NCI-H2107 treated with DMSO at 0.1 percent for 48 hours (cell line): ENCODE measurements at regions not wholly inside any gene's neighbourhood (a gene's known extent, or its start where the extent isn't known, plus 50 kb on each side); places are given as distances from the start of the nearest gene placed in this dataset.
A peak's percentile ranks its signal among the peaks of the same experiment; 100 is the strongest.

Experiments used
- DNase-seq: peaks from one replicate; lab custom pipeline; 2025; ENCODE audit not compliant: unreplicated experiment; lab: John Stamatoyannopoulos, UW

- DNase-seq, result no peak
These were observed 97.2 kb upstream of the IGSF21 start for GRCh38 chr1:18010408-18010807.

- DNase-seq, result no peak
These were observed 96.7 kb upstream of the IGSF21 start for GRCh38 chr1:18010945-18011344.

- no peak for DNase-seq
These were observed 95.9 kb upstream of the IGSF21 start for GRCh38 chr1:18011703-18012102.

- DNase-seq, result no peak
These were observed 94.9 kb upstream of the IGSF21 start for GRCh38 chr1:18012686-18013085.

GRCh38 chr1:18013216-18013615 is 94.4 kb upstream of the IGSF21 start:
- no peak for DNase-seq

GRCh38 chr1:18015719-18016118 is 91.9 kb upstream of the IGSF21 start:
- no peak for DNase-seq

- peak; percentile 89 for DNase-seq
These were observed 89.2 kb upstream of the IGSF21 start for GRCh38 chr1:18018366-18018765.

GRCh38 chr1:18020021-18020817 is 87.4 kb upstream of the IGSF21 start:
- no peak for DNase-seq

GRCh38 chr1:18021242-18021641 is 86.4 kb upstream of the IGSF21 start:
- DNase-seq, result no peak

GRCh38 chr1:18032172-18032859 is 75.3 kb upstream of the IGSF21 start:
- no peak for DNase-seq

GRCh38 chr1:18035145-18035544 is 72.5 kb upstream of the IGSF21 start:
- no peak for DNase-seq

- DNase-seq, result peak; percentile 71
These were observed 69.9 kb upstream of the IGSF21 start for GRCh38 chr1:18037651-18038050.

GRCh38 chr1:18038051-18038450 is 69.5 kb upstream of the IGSF21 start:
- no peak for DNase-seq

- DNase-seq, result no peak
These were observed 68.5 kb upstream of the IGSF21 start for GRCh38 chr1:18039102-18039501.

GRCh38 chr1:18041102-18041501 is 66.5 kb upstream of the IGSF21 start:
- no peak for DNase-seq

GRCh38 chr1:18041685-18042355 is 65.8 kb upstream of the IGSF21 start:
- DNase-seq, result no peak

GRCh38 chr1:18043871-18044270 is 63.7 kb upstream of the IGSF21 start:
- no peak for DNase-seq

GRCh38 chr1:18045203-18045602 is 62.4 kb upstream of the IGSF21 start:
- no peak for DNase-seq

GRCh38 chr1:18045621-18046020 is 62.0 kb upstream of the IGSF21 start:
- DNase-seq, result no peak

GRCh38 chr1:18047122-18047521 is 60.5 kb upstream of the IGSF21 start:
- no peak for DNase-seq

GRCh38 chr1:18049228-18049627 is 58.4 kb upstream of the IGSF21 start:
- no peak for DNase-seq

- DNase-seq, result no peak
These were observed 54.9 kb upstream of the IGSF21 start for GRCh38 chr1:18052671-18053070.
